ENCODE measurements at regions not wholly inside any gene's neighbourhood (a gene's known extent, or its start where the extent isn't known, plus 50 kb on each side); places are given as distances from the start of the nearest gene placed in this dataset.

DNA sequence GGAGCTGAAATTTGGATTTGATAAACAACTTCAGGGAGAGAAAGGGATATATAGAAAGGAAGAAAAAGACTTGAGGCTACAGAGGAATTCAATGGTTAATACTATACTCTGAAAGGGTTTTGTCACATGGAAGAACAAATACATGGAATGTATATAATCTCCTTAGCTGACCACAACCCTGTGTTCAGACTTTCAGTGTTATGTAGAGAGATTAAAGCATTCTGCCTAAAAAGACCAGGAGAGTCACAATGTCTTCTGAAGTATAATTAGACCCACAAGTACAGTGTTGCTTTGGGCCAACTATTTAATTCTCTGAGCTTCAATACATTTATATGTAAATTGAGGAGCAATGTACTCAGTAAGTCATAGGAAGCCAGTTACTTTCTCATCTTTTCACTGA, 123.8 kb upstream of the FSHR start:
- TF ChIP-seq, protein P1, sequence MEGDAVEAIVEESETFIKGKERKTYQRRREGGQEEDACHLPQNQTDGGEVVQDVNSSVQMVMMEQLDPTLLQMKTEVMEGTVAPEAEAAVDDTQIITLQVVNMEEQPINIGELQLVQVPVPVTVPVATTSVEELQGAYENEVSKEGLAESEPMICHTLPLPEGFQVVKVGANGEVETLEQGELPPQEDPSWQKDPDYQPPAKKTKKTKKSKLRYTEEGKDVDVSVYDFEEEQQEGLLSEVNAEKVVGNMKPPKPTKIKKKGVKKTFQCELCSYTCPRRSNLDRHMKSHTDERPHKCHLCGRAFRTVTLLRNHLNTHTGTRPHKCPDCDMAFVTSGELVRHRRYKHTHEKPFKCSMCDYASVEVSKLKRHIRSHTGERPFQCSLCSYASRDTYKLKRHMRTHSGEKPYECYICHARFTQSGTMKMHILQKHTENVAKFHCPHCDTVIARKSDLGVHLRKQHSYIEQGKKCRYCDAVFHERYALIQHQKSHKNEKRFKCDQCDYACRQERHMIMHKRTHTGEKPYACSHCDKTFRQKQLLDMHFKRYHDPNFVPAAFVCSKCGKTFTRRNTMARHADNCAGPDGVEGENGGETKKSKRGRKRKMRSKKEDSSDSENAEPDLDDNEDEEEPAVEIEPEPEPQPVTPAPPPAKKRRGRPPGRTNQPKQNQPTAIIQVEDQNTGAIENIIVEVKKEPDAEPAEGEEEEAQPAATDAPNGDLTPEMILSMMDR (IDR thresholded peaks at IDR 0.05; ENCODE audit: insufficient read depth, low read length) = no peak
- TF ChIP-seq, protein P2, sequence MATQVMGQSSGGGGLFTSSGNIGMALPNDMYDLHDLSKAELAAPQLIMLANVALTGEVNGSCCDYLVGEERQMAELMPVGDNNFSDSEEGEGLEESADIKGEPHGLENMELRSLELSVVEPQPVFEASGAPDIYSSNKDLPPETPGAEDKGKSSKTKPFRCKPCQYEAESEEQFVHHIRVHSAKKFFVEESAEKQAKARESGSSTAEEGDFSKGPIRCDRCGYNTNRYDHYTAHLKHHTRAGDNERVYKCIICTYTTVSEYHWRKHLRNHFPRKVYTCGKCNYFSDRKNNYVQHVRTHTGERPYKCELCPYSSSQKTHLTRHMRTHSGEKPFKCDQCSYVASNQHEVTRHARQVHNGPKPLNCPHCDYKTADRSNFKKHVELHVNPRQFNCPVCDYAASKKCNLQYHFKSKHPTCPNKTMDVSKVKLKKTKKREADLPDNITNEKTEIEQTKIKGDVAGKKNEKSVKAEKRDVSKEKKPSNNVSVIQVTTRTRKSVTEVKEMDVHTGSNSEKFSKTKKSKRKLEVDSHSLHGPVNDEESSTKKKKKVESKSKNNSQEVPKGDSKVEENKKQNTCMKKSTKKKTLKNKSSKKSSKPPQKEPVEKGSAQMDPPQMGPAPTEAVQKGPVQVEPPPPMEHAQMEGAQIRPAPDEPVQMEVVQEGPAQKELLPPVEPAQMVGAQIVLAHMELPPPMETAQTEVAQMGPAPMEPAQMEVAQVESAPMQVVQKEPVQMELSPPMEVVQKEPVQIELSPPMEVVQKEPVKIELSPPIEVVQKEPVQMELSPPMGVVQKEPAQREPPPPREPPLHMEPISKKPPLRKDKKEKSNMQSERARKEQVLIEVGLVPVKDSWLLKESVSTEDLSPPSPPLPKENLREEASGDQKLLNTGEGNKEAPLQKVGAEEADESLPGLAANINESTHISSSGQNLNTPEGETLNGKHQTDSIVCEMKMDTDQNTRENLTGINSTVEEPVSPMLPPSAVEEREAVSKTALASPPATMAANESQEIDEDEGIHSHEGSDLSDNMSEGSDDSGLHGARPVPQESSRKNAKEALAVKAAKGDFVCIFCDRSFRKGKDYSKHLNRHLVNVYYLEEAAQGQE (IDR thresholded peaks at IDR 0.05; ENCODE audit: insufficient replicate concordance, low read depth) = no peak
- no peak for TF ChIP-seq POLR2AphosphoS5 (IDR thresholded peaks at IDR 0.05; ENCODE audit: low read depth)
- no peak for TF ChIP-seq GABPA (IDR thresholded peaks at IDR 0.05; ENCODE audit: low read depth)
- no peak for TF ChIP-seq SPI1 (IDR thresholded peaks at IDR 0.05; ENCODE audit: borderline replicate concordance, low read depth)
